ENCODE measurements at regions not wholly inside any gene's neighbourhood (a gene's known extent, or its start where the extent isn't known, plus 50 kb on each side); places are given as distances from the start of the nearest gene placed in this dataset.
"Not testable (repeated sequence)": the region's sequence is repeated elsewhere in the genome, so short reads cannot be mapped to it uniquely, and the experiment has no call there.

GRCh38 chr4:115453416-115453815, 340.0 kb upstream of the NDST4 start:
- no peak for DNase-seq (ENCODE audit: low spot score)

GRCh38 chr4:115452229-115452628, 338.8 kb upstream of the NDST4 start:
- DNase-seq (ENCODE audit: low spot score), result not testable (repeated sequence)

- DNase-seq (ENCODE audit: low spot score), result no peak
Measured at GRCh38 chr4:115437739-115438138, 324.3 kb upstream of the NDST4 start.

GRCh38 chr4:115433491-115433890, 320.1 kb upstream of the NDST4 start:
- DNase-seq (ENCODE audit: low spot score), result no peak

GRCh38 chr4:115430024-115430423, 316.6 kb upstream of the NDST4 start:
- no peak for DNase-seq (ENCODE audit: low spot score)

GRCh38 chr4:115428455-115428854, 315.0 kb upstream of the NDST4 start:
- DNase-seq (ENCODE audit: low spot score), result no peak

GRCh38 chr4:115424852-115425251, 311.4 kb upstream of the NDST4 start:
- no peak for DNase-seq (ENCODE audit: low spot score)

- DNase-seq (ENCODE audit: low spot score), result no peak
Measured at GRCh38 chr4:115418635-115419396, 305.4 kb upstream of the NDST4 start.

GRCh38 chr4:115396034-115396433, 282.6 kb upstream of the NDST4 start:
- no peak for DNase-seq (ENCODE audit: low spot score)

- DNase-seq (ENCODE audit: low spot score), result no peak
Measured at GRCh38 chr4:115376866-115377265, 263.4 kb upstream of the NDST4 start.

- no peak for DNase-seq (ENCODE audit: low spot score)
Measured at GRCh38 chr4:115374621-115375020, 261.2 kb upstream of the NDST4 start.

GRCh38 chr4:115370490-115370889, 257.1 kb upstream of the NDST4 start:
- no peak for DNase-seq (ENCODE audit: low spot score)

- no peak for DNase-seq (ENCODE audit: low spot score)
Measured at GRCh38 chr4:115370012-115370411, 256.6 kb upstream of the NDST4 start.

GRCh38 chr4:115366390-115366789, 253.0 kb upstream of the NDST4 start:
- no peak for DNase-seq (ENCODE audit: low spot score)

GRCh38 chr4:115365185-115365584, 251.8 kb upstream of the NDST4 start:
- DNase-seq (ENCODE audit: low spot score), result no peak

GRCh38 chr4:115361781-115362180, 248.4 kb upstream of the NDST4 start:
- DNase-seq (ENCODE audit: low spot score), result no peak

- no peak for DNase-seq (ENCODE audit: low spot score)
Measured at GRCh38 chr4:115360431-115360830, 247.0 kb upstream of the NDST4 start.

- no peak for DNase-seq (ENCODE audit: low spot score)
Measured at GRCh38 chr4:115357776-115358175, 244.4 kb upstream of the NDST4 start.

GRCh38 chr4:115356176-115356575, 242.8 kb upstream of the NDST4 start:
- DNase-seq (ENCODE audit: low spot score), result no peak

- no peak for DNase-seq (ENCODE audit: low spot score)
Measured at GRCh38 chr4:115355329-115355728, 241.9 kb upstream of the NDST4 start.

- no peak for DNase-seq (ENCODE audit: low spot score)
Measured at GRCh38 chr4:115353370-115353769, 239.9 kb upstream of the NDST4 start.

GRCh38 chr4:115343171-115343570, 229.8 kb upstream of the NDST4 start:
- DNase-seq (ENCODE audit: low spot score), result no peak

GRCh38 chr4:115334736-115335411, 221.5 kb upstream of the NDST4 start:
- no peak for DNase-seq (ENCODE audit: low spot score)

- DNase-seq (ENCODE audit: low spot score), result no peak
Measured at GRCh38 chr4:115332078-115332477, 218.7 kb upstream of the NDST4 start.

Measured in activated CD4-positive, alpha-beta T cell treated with anti-CD3 and anti-CD28 coated beads, Interleukin-2, Interleukin-4, amounts not matched to agents 100 ng/mL and 50 ng/mL, durations not matched to agents 16 hours and 8 hours (primary cell).